Ascending aorta (tissue), 2 donors: ENCODE measurements at regions not wholly inside any gene's neighbourhood (a gene's known extent, or its start where the extent isn't known, plus 50 kb on each side); places are given as distances from the start of the nearest gene placed in this dataset.

Experiments
- DNase-seq, 2 donors: peaks; one replicate each; pipeline ENCODE4 v3.0.0-alpha.2; 2019; ENCODE audit warnings: low spot score in 2 of 2
- H3K27ac ChIP-seq, 2 donors: fragments of 200-600 bp; sonication (generic); one replicate each; pipeline ENCODE4 v1.5.1; 2016 to 2017; ENCODE audit warnings: mild to moderate bottlenecking in 1 of 2
- H3K27me3 ChIP-seq: fragments of 200-600 bp; sonication (generic); one replicate; pipeline ENCODE4 v1.5.1; 2017
- H3K36me3 ChIP-seq, 2 donors: fragments of 200-600 bp; sonication (generic); one replicate each; pipeline ENCODE4 v1.5.1; 2016
- H3K4me1 ChIP-seq, 2 donors: fragments of 200-600 bp; sonication (generic); one replicate each; pipeline ENCODE4 v1.5.1; 2016 to 2017; ENCODE audit warnings: mild to moderate bottlenecking in 1 of 2
- H3K4me3 ChIP-seq, 2 donors: fragments of 200-600 bp; sonication (generic); one replicate each; pipeline ENCODE4 v1.5.1; 2016 to 2017; ENCODE audit warnings: mild to moderate bottlenecking in 1 of 2
- H3K9me3 ChIP-seq, 2 donors: fragments of 200-600 bp; sonication (generic); one replicate each; pipeline ENCODE4 v1.5.1; 2016
- CTCF ChIP-seq, 3 experiments: fragments of 200-600 bp in 2 of 3; fragments of 450-650 bp in 1 of 3; sonication (generic) in 2 of 3; IDR thresholded peaks; one replicate each; pipeline ENCODE4 v1.5.1; 2016 to 2019; ENCODE audit warnings: antibody characterized with exemption in 3 of 3, mild to moderate bottlenecking in 1 of 3, moderate library complexity in 1 of 3
- intact Hi-C: fragments of 100-400 bp; cut with DNase I; formaldehyde crosslinking; loops from one replicate; pipeline ENCODE4 v1.15.1; 2023

GRCh38 chr18:67692811-67693210, 176.3 kb upstream of the DSEL start:
- Histone ChIP-seq H3K9me3 (peaks cover 0 to 8% of the 10 kb centered on the region in 2 donors), H3K27me3 (no peaks in the 10 kb centered on the region), H3K4me1 (no peaks in the 10 kb centered on the region), H3K4me3 (peak overlapping the region in 1 of 2 donors; percentile 25), H3K27ac (no peak overlapping the region), H3K36me3 (no peaks in the 10 kb centered on the region)
- intact Hi-C loops = no loop called here
- TF ChIP-seq CTCF (IDR thresholded peaks at IDR 0.05) = no peak
- no peak for DNase-seq

- H3K4me3 ChIP-seq = no peak overlapping the region
- H3K27me3 ChIP-seq = no peaks in the 10 kb centered on the region
- H3K9me3 ChIP-seq = no peaks in the 10 kb centered on the region
- TF ChIP-seq CTCF (IDR thresholded peaks at IDR 0.05) = no peak
- no peaks in the 10 kb centered on the region for H3K4me1 ChIP-seq
- DNase-seq = no peak
- intact Hi-C loops = no loop called here
- no peaks in the 10 kb centered on the region for H3K36me3 ChIP-seq
- no peak overlapping the region for H3K27ac ChIP-seq
Measured at GRCh38 chr18:67682516-67682915, 166.0 kb upstream of the DSEL start.

GRCh38 chr18:67677489-67677888, 161.0 kb upstream of the DSEL start:
- no peak overlapping the region for H3K4me3 ChIP-seq
- no peaks in the 10 kb centered on the region for H3K4me1 ChIP-seq
- intact Hi-C loops = loop anchor here (5.0 kb wide), 1 partner anchor 465 kb away; no protein-coding TSS in a partner anchor
- H3K9me3 ChIP-seq = no peaks in the 10 kb centered on the region
- TF ChIP-seq CTCF (IDR thresholded peaks at IDR 0.05) = no peak
- H3K27me3 ChIP-seq = no peaks in the 10 kb centered on the region
- no peak for DNase-seq
- H3K36me3 ChIP-seq = no peaks in the 10 kb centered on the region
- H3K27ac ChIP-seq = no peak overlapping the region

- Histone ChIP-seq H3K27me3 (no peaks in the 10 kb centered on the region), H3K27ac (no peak overlapping the region), H3K9me3 (no peaks in the 10 kb centered on the region), H3K4me1 (no peaks in the 10 kb centered on the region), H3K36me3 (no peaks in the 10 kb centered on the region), H3K4me3 (no peak overlapping the region)
- no peak for DNase-seq
- intact Hi-C loops = no loop called here
- no peak for TF ChIP-seq CTCF (IDR thresholded peaks at IDR 0.05)
Measured at GRCh38 chr18:67672716-67673115, 156.2 kb upstream of the DSEL start.

GRCh38 chr18:67672155-67672554, 155.6 kb upstream of the DSEL start:
- Histone ChIP-seq H3K36me3 (no peaks in the 10 kb centered on the region), H3K27ac (no peak overlapping the region), H3K9me3 (no peaks in the 10 kb centered on the region), H3K4me3 (no peak overlapping the region), H3K4me1 (no peaks in the 10 kb centered on the region), H3K27me3 (no peaks in the 10 kb centered on the region)
- no peak for TF ChIP-seq CTCF (IDR thresholded peaks at IDR 0.05)
- DNase-seq = no peak
- intact Hi-C loops = no loop called here

- H3K9me3 ChIP-seq = no peaks in the 10 kb centered on the region
- intact Hi-C loops = no loop called here
- no peak overlapping the region for H3K27ac ChIP-seq
- no peak for TF ChIP-seq CTCF (IDR thresholded peaks at IDR 0.05)
- no peak for DNase-seq
- H3K27me3 ChIP-seq = no peaks in the 10 kb centered on the region
- H3K4me1 ChIP-seq = no peaks in the 10 kb centered on the region
- H3K36me3 ChIP-seq = no peaks in the 10 kb centered on the region
- no peak overlapping the region for H3K4me3 ChIP-seq
Measured at GRCh38 chr18:67670024-67670543, 153.6 kb upstream of the DSEL start.
